ENCODE measurements at regions not wholly inside any gene's neighbourhood (a gene's known extent, or its start where the extent isn't known, plus 50 kb on each side); places are given as distances from the start of the nearest gene placed in this dataset.
A peak's percentile ranks its signal among the peaks of the same experiment; 100 is the strongest.

DNA sequence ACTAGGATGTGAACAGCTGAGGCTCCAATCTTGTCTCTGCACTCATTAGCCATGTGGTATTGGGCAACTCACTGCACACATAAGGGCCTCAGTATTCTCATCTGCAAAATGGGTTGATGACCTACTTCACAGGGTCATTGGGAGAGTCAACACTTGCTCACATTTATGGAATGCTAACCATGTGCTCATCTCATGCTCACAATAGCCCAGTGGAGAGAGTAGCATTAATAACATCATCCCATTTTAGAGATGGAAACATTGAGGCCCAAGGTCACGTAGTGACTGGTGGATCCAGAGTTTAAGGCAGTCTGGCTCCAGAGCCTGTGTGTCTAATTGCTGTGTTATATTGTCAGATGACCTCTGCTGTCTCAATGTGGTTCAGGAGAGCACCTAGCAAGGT is 270.2 kb upstream of the SRRM4 start:
- DNase-seq (ENCODE audit: low spot score in 2 of 2, unreplicated experiment in 2 of 2), result no peak
- H3K4me3 Mint-ChIP-seq, result no peak overlapping the region
- H3K27me3 Mint-ChIP-seq (ENCODE audit: low read depth), result peaks cover 9% of the 10 kb centered on the region
- no peak overlapping the region for H3K27ac Mint-ChIP-seq
- H3K9me3 Mint-ChIP-seq, result peaks cover 25% of the 10 kb centered on the region
- H3K4me1 Mint-ChIP-seq, result no peaks in the 10 kb centered on the region
- TF ChIP-seq, protein P1, sequence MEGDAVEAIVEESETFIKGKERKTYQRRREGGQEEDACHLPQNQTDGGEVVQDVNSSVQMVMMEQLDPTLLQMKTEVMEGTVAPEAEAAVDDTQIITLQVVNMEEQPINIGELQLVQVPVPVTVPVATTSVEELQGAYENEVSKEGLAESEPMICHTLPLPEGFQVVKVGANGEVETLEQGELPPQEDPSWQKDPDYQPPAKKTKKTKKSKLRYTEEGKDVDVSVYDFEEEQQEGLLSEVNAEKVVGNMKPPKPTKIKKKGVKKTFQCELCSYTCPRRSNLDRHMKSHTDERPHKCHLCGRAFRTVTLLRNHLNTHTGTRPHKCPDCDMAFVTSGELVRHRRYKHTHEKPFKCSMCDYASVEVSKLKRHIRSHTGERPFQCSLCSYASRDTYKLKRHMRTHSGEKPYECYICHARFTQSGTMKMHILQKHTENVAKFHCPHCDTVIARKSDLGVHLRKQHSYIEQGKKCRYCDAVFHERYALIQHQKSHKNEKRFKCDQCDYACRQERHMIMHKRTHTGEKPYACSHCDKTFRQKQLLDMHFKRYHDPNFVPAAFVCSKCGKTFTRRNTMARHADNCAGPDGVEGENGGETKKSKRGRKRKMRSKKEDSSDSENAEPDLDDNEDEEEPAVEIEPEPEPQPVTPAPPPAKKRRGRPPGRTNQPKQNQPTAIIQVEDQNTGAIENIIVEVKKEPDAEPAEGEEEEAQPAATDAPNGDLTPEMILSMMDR (IDR thresholded peaks at IDR 0.05; ENCODE audit: unreplicated experiment), result no peak
- H3K36me3 Mint-ChIP-seq, result no peaks in the 10 kb centered on the region

DNA sequence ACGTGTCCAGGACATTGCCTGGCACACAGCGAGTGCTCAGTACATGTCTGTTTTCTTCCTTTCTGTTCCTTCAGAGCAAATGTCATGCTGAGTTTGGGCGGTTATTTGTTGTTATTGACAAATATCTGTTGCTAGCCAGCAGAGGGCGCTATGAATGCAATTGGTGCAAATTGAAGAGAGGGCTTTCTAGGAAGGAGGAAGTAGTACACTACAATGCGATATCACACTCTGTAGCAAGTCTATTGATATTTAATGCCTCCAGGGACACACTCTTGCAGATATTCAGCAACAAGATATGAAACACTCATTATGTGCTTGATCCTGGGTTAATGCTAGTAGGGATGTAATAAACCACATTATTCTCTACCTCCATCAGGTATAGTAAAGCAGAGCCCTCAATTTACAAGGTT is 267.3 kb upstream of the SRRM4 start:
- Mint-ChIP-seq H3K4me3 (no peak overlapping the region), H3K9me3 (peaks cover 3% of the 10 kb centered on the region), H3K36me3 (no peaks in the 10 kb centered on the region), H3K27me3 (ENCODE audit: low read depth) (peaks cover 10% of the 10 kb centered on the region), H3K27ac (no peak overlapping the region), H3K4me1 (no peaks in the 10 kb centered on the region)
- no peak for DNase-seq (ENCODE audit: low spot score in 2 of 2, unreplicated experiment in 2 of 2)
- TF ChIP-seq, protein P1 (IDR thresholded peaks at IDR 0.05; ENCODE audit: unreplicated experiment), result peak; percentile 57

DNA sequence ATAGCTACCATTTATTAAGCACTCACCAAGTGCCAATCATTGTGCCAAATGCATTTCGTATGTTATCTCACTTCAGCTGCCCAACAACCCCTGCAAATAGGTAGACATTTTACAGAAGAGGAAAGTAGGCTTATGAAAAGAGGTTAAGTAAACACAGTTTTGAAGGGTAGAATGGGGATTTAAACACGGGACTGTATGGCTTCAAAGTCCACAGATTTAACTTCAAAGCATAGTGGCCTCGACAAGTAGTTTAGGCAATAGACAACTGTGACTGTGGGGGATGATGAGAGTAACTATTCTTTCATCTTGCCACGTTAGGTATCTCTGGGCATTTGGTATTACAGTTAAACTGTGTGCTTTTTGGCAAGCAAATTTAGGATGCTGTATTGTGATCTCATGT is 266.8 kb upstream of the SRRM4 start:
- Mint-ChIP-seq H3K36me3 (no peaks in the 10 kb centered on the region), H3K9me3 (peaks cover 3% of the 10 kb centered on the region), H3K4me1 (no peaks in the 10 kb centered on the region), H3K4me3 (no peak overlapping the region), H3K27me3 (ENCODE audit: low read depth) (peaks cover 10% of the 10 kb centered on the region), H3K27ac (no peak overlapping the region)
- TF ChIP-seq, protein P1 (IDR thresholded peaks at IDR 0.05; ENCODE audit: unreplicated experiment), result no peak
- DNase-seq (ENCODE audit: low spot score in 2 of 2, unreplicated experiment in 2 of 2), result no peak

DNA sequence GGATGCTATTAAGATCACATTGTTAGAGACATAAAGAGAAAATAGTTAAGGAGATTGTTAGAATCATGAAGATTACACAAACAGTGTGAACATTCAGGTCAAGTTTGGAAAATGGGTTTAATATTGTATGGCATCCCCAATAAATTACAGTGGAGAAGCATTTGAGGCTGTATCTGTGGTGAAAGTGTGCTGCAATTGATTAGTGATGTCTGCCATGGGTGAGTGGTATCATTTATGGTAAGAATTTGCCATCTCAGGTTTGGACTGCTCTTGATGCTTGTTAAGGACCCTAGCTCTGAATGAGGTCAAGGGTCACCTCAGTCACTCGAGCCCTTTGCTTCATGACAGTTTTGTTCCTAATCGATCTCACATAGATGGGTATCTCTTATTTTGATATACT is 265.7 kb upstream of the SRRM4 start:
- Mint-ChIP-seq H3K4me1 (no peaks in the 10 kb centered on the region), H3K27ac (no peak overlapping the region), H3K4me3 (no peak overlapping the region), H3K36me3 (no peaks in the 10 kb centered on the region), H3K9me3 (no peaks in the 10 kb centered on the region), H3K27me3 (ENCODE audit: low read depth) (peaks cover 12% of the 10 kb centered on the region)
- no peak for DNase-seq (ENCODE audit: low spot score in 2 of 2, unreplicated experiment in 2 of 2)
- TF ChIP-seq, protein P1 (IDR thresholded peaks at IDR 0.05; ENCODE audit: unreplicated experiment), result no peak

DNA sequence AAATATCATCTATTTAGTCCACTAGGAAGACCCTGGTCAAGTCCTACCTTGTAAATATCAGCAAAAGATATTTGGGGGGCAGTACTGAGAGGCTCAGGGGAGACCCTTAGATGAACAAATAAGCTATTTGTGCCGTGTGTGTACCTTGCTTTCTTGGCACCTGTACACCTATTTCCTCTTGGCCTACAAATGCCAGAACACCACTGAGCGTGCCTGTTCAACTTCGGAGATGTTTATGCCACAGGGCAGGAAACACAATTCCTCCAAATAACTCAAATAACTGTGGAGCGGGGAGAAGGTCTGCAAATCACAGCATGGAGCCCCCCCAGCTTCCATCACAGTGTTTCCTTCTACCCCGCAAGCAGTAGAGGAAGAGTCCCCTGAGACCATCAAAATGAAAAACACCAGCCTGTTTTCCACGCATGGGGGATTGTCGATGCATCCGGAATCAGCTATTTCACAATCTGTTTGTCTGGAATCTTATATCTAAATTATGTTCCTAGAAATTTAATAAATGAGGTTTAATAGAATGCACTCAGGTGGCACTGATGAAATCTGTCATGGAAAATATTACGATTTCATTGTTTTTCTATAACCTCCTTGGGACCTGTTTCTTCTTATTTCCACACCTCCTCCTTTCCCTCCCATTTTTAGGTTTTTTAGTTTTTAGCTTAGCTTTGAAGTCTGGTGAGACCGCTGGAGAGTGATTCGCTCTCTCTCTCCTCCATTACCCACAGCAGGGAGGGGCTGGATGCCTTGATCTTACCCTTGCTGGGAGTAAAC is 254.0 kb upstream of the SRRM4 start:
- Mint-ChIP-seq H3K4me3 (no peak overlapping the region), H3K36me3 (no peaks in the 10 kb centered on the region), H3K27ac (no peak overlapping the region), H3K9me3 (peaks cover 7% of the 10 kb centered on the region), H3K4me1 (no peaks in the 10 kb centered on the region), H3K27me3 (ENCODE audit: low read depth) (no peaks in the 10 kb centered on the region)
- TF ChIP-seq, protein P1 (IDR thresholded peaks at IDR 0.05; ENCODE audit: unreplicated experiment), result no peak
- no peak for DNase-seq (ENCODE audit: low spot score in 2 of 2, unreplicated experiment in 2 of 2)
